ENCODE measurements at regions not wholly inside any gene's neighbourhood (a gene's known extent, or its start where the extent isn't known, plus 50 kb on each side); places are given as distances from the start of the nearest gene placed in this dataset.

- Mint-ChIP-seq H3K27ac (no peak overlapping the region), H3K4me1 (peaks cover 6% of the 10 kb centered on the region), H3K4me3 (peak overlapping the region in 1 of 2 donors; percentile 6), H3K36me3 (no peaks in the 10 kb centered on the region), H3K27me3 (ENCODE audit: low read depth in 3 of 3) (peaks cover 0 to 2% (median 1%) of the 10 kb centered on the region in 3 donors), H3K9me3 (peaks cover 5 to 17% (median 12%) of the 10 kb centered on the region in 7 donors)
- Histone ChIP-seq H3K36me3 (replicated peaks in 1 of 2; ENCODE audit: control insufficient read depth in 1 of 2, insufficient read depth in 2 of 2, low read length in 2 of 2) (no peaks in the 10 kb centered on the region), H3K4me3 (replicated peaks in 1 of 3; ENCODE audit: low read depth in 2 of 3, low read length in 3 of 3) (no peak overlapping the region), H3K27ac (ENCODE audit: low read depth in 1 of 2, low read length in 2 of 2) (no peak overlapping the region), H3K9ac (ENCODE audit: insufficient read depth, low read length, poor library complexity, severe bottlenecking) (no peak overlapping the region), H3K27me3 (ENCODE audit: control insufficient read depth in 2 of 2, insufficient read depth in 2 of 2, low read length in 2 of 2) (no peaks in the 10 kb centered on the region), H4K20me1 (ENCODE audit: insufficient read depth, low read length) (no peaks in the 10 kb centered on the region), H3K4me1 (ENCODE audit: control insufficient read depth in 1 of 2, insufficient read depth in 2 of 2, low read length in 2 of 2) (no peaks in the 10 kb centered on the region), H3K4me2 (replicated peaks; ENCODE audit: extremely low read depth, low read length, poor library complexity, severe bottlenecking) (no peak overlapping the region), H3K9me3 (replicated peaks in 1 of 2; ENCODE audit: control insufficient read depth in 1 of 2, insufficient read depth in 1 of 2, low read length in 2 of 2) (peaks cover 0 to 14% of the 10 kb centered on the region in 2 donors), H2AFZ (ENCODE audit: insufficient read depth, low read depth, low read length, poor library complexity, severe bottlenecking) (no peak overlapping the region), H3K79me2 (ENCODE audit: insufficient read depth, low read length) (no peaks in the 10 kb centered on the region)
- intact Hi-C loops (cut with micrococcal nuclease) = no loop called here
- DNase-seq = no peak
- 40% methylated on average over 1 of the region's 5 CpGs for WGBS (ENCODE audit: insufficient coverage)
- TF ChIP-seq, protein P1, sequence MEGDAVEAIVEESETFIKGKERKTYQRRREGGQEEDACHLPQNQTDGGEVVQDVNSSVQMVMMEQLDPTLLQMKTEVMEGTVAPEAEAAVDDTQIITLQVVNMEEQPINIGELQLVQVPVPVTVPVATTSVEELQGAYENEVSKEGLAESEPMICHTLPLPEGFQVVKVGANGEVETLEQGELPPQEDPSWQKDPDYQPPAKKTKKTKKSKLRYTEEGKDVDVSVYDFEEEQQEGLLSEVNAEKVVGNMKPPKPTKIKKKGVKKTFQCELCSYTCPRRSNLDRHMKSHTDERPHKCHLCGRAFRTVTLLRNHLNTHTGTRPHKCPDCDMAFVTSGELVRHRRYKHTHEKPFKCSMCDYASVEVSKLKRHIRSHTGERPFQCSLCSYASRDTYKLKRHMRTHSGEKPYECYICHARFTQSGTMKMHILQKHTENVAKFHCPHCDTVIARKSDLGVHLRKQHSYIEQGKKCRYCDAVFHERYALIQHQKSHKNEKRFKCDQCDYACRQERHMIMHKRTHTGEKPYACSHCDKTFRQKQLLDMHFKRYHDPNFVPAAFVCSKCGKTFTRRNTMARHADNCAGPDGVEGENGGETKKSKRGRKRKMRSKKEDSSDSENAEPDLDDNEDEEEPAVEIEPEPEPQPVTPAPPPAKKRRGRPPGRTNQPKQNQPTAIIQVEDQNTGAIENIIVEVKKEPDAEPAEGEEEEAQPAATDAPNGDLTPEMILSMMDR (IDR thresholded peaks at IDR 0.05) = no peak
Measured at GRCh38 chr10:33095867-33096815, 138.1 kb upstream of the ITGB1 start.

DNA sequence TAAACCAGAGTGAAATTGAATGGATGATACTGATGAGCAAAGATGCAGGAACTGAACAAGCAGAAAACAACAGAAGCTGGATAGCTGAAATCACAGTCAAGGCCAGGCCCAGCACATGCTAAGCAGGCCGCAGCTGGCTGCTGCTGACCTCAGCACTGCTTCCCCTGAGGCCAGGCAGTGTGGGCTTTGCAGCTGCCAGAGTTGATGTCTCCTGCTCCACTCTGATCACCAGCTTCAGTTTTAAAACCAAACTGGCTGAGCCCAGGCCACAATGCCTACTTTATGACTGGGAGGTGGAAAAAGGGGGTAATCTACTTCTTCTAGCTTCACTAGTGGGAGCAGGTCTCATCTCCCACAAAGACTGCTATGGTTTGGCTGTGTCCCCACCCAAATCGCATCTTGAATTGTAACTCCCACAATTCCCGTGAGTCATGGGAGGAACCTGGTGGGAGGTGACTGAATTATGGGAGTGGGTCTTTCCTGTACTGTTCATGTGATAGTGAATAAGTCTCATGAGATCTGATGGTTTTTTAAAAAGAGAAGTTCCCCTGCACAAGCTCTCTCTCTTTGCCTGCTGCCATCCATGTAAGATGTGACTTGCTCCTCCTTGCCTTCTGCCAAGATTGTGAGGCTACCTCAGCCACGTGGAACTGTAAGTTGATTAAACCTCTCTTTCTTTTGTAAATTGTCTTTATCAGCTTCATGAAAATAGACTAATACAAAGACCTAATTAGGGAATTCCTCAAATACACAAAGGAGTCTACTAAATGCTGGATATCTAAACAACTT, 136.4 kb upstream of the ITGB1 start:
- Mint-ChIP-seq H3K36me3 (no peaks in the 10 kb centered on the region), H3K4me1 (peaks cover 6% of the 10 kb centered on the region), H3K9me3 (peaks cover 5 to 24% (median 12%) of the 10 kb centered on the region in 7 donors), H3K27me3 (ENCODE audit: low read depth in 3 of 3) (peaks cover 0 to 3% (median 2%) of the 10 kb centered on the region in 3 donors), H3K4me3 (no peak overlapping the region), H3K27ac (no peak overlapping the region)
- H3K9ac ChIP-seq (ENCODE audit: insufficient read depth, low read length, poor library complexity, severe bottlenecking) = no peak overlapping the region
- no peak overlapping the region for H3K4me3 ChIP-seq (replicated peaks in 1 of 3; ENCODE audit: low read depth in 2 of 3, low read length in 3 of 3)
- H4K20me1 ChIP-seq (ENCODE audit: insufficient read depth, low read length) = no peaks in the 10 kb centered on the region
- no peak overlapping the region for H3K4me2 ChIP-seq (replicated peaks; ENCODE audit: extremely low read depth, low read length, poor library complexity, severe bottlenecking)
- peaks cover 0 to 14% of the 10 kb centered on the region in 2 donors for H3K9me3 ChIP-seq (replicated peaks in 1 of 2; ENCODE audit: control insufficient read depth in 1 of 2, insufficient read depth in 1 of 2, low read length in 2 of 2)
- H3K27ac ChIP-seq (ENCODE audit: low read depth in 1 of 2, low read length in 2 of 2) = no peak overlapping the region
- TF ChIP-seq, protein P1 (IDR thresholded peaks at IDR 0.05) = no peak
- 92% methylated on average over 2 of the region's 4 CpGs for WGBS (ENCODE audit: insufficient coverage)
- H3K27me3 ChIP-seq (ENCODE audit: control insufficient read depth in 2 of 2, insufficient read depth in 2 of 2, low read length in 2 of 2) = no peaks in the 10 kb centered on the region
- H3K4me1 ChIP-seq (ENCODE audit: control insufficient read depth in 1 of 2, insufficient read depth in 2 of 2, low read length in 2 of 2) = no peaks in the 10 kb centered on the region
- H3K79me2 ChIP-seq (ENCODE audit: insufficient read depth, low read length) = no peaks in the 10 kb centered on the region
- DNase-seq = no peak
- H2AFZ ChIP-seq (ENCODE audit: insufficient read depth, low read depth, low read length, poor library complexity, severe bottlenecking) = no peak overlapping the region
- intact Hi-C loops (cut with micrococcal nuclease) = no loop called here
- no peaks in the 10 kb centered on the region for H3K36me3 ChIP-seq (replicated peaks in 1 of 2; ENCODE audit: control insufficient read depth in 1 of 2, insufficient read depth in 2 of 2, low read length in 2 of 2)

Measured in CD14-positive monocyte (primary cell).